CD14-positive monocyte (primary cell): ENCODE measurements at regions not wholly inside any gene's neighbourhood (a gene's known extent, or its start where the extent isn't known, plus 50 kb on each side); places are given as distances from the start of the nearest gene placed in this dataset.

Experiments
- DNase-seq, 3 donors: peaks; one replicate each; pipeline ENCODE4 v3.0.0-alpha.2; 2011 to 2022
- H2AFZ ChIP-seq: 2 replicates; pipeline ENCODE4 v1.6.0; 2012; ENCODE audit warnings: mild to moderate bottlenecking, low read depth, low read length, inconsistent platforms; ENCODE audit not compliant: insufficient read depth, poor library complexity, severe bottlenecking
- H3K27ac ChIP-seq, 2 donors: 1 replicate in 1 of 2; 2 replicates in 1 of 2; pipeline ENCODE4 v1.5.1; 2012 to 2013; ENCODE audit warnings: low read length in 2 of 2, control low read depth in 1 of 2, inconsistent platforms in 1 of 2, low read depth in 1 of 2, mild to moderate bottlenecking in 1 of 2
- H3K27me3 ChIP-seq, 2 donors: one replicate each; pipeline versions ENCODE4 v1.6.0 to v1.6.1; 2011 to 2013; ENCODE audit warnings: low read length in 2 of 2; ENCODE audit not compliant: control insufficient read depth in 2 of 2, insufficient read depth in 2 of 2
- H3K36me3 ChIP-seq, 2 donors: replicated peaks in 1 of 2; 1 replicate in 1 of 2; 2 replicates in 1 of 2; pipeline versions ENCODE4 v1.5.1 to v1.6.1; 2012 to 2013; ENCODE audit warnings: low read length in 2 of 2, control low read depth in 1 of 2, inconsistent platforms in 1 of 2, mild to moderate bottlenecking in 1 of 2; ENCODE audit not compliant: insufficient read depth in 2 of 2, control insufficient read depth in 1 of 2
- H3K4me1 ChIP-seq, 2 donors: 1 replicate in 1 of 2; 2 replicates in 1 of 2; pipeline versions ENCODE4 v1.5.1 to v1.6.1; 2012 to 2013; ENCODE audit warnings: low read length in 2 of 2, control low read depth in 1 of 2, inconsistent platforms in 1 of 2, mild to moderate bottlenecking in 1 of 2, moderate library complexity in 1 of 2; ENCODE audit not compliant: insufficient read depth in 2 of 2, control insufficient read depth in 1 of 2
- H3K4me2 ChIP-seq: replicated peaks from 2 replicates; pipeline ENCODE3; 2012; ENCODE audit warnings: low read length, moderate library complexity, mild to moderate bottlenecking; ENCODE audit not compliant: poor library complexity, severe bottlenecking; ENCODE audit errors: extremely low read depth
- H3K4me3 ChIP-seq, 3 experiments: fragments of 200-600 bp in 1 of 3; sonication (generic) in 1 of 3; replicated peaks in 1 of 3; 1 replicate in 2 of 3; 2 replicates in 1 of 3; pipeline ENCODE4 v1.5.1; 2011 to 2013; ENCODE audit warnings: low read length in 3 of 3, mild to moderate bottlenecking in 3 of 3, control low read depth in 2 of 3, low read depth in 2 of 3, inconsistent platforms in 1 of 3, moderate library complexity in 1 of 3
- H3K79me2 ChIP-seq: 2 replicates; pipeline ENCODE4 v1.6.0; 2012; ENCODE audit warnings: mild to moderate bottlenecking, control low read depth, inconsistent platforms, low read length, moderate library complexity; ENCODE audit not compliant: insufficient read depth
- H3K9ac ChIP-seq: 2 replicates; pipeline ENCODE4 v1.6.0; 2017; ENCODE audit warnings: low read length, mild to moderate bottlenecking; ENCODE audit not compliant: insufficient read depth, poor library complexity, severe bottlenecking
- H3K9me3 ChIP-seq, 2 donors: replicated peaks in 1 of 2; 1 replicate in 1 of 2; 2 replicates in 1 of 2; pipeline versions ENCODE4 v1.5.1 to v1.6.1; 2012 to 2013; ENCODE audit warnings: low read length in 2 of 2, control low read depth in 1 of 2; ENCODE audit not compliant: control insufficient read depth in 1 of 2, insufficient read depth in 1 of 2
- H4K20me1 ChIP-seq: 2 replicates; pipeline ENCODE4 v1.6.0; 2012; ENCODE audit warnings: mild to moderate bottlenecking, low read length, control low read depth, moderate library complexity; ENCODE audit not compliant: insufficient read depth
- H3K27ac Mint-ChIP-seq, 7 donors: one replicate each; pipeline ENCODE4 v1.8.0; 2020; ENCODE audit warnings: mild to moderate bottlenecking in 7 of 7, mixed read lengths in 7 of 7, moderate library complexity in 6 of 7, inconsistent platforms in 2 of 7
- H3K27me3 Mint-ChIP-seq, 3 donors: one replicate each; pipeline ENCODE4 v1.8.0; 2021 to 2022; ENCODE audit warnings: low read depth in 3 of 3, mild to moderate bottlenecking in 3 of 3, mixed read lengths in 3 of 3, moderate library complexity in 3 of 3, inconsistent platforms in 1 of 3
- H3K36me3 Mint-ChIP-seq, 2 donors: one replicate each; pipeline ENCODE4 v1.8.0; 2020; ENCODE audit warnings: mixed read lengths in 2 of 2, inconsistent platforms in 1 of 2, mild to moderate bottlenecking in 1 of 2
- H3K4me1 Mint-ChIP-seq: one replicate; pipeline ENCODE4 v1.8.0; 2020; ENCODE audit warnings: mild to moderate bottlenecking, mixed read lengths
- H3K4me3 Mint-ChIP-seq, 2 donors: one replicate each; pipeline ENCODE4 v1.8.0; 2020; ENCODE audit warnings: mild to moderate bottlenecking in 2 of 2, mixed read lengths in 2 of 2, moderate library complexity in 1 of 2
- H3K9me3 Mint-ChIP-seq, 7 donors: one replicate each; pipeline ENCODE4 v1.8.0; 2020 to 2022; ENCODE audit warnings: mixed read lengths in 7 of 7, mild to moderate bottlenecking in 6 of 7, moderate library complexity in 6 of 7, inconsistent platforms in 2 of 7
- CTCF ChIP-seq: fragments of 200-600 bp; IDR thresholded peaks from one replicate; pipeline ENCODE4 v1.8.0; 2022; ENCODE audit warnings: antibody characterized with exemption, mild to moderate bottlenecking
- WGBS: methylation state at CpG from one replicate; pipeline ENCODE4 v1.1.5; 2013; ENCODE audit warnings: missing lambda C conversion rate; ENCODE audit not compliant: insufficient coverage; 5-methylcytosine and 5-hydroxymethylcytosine counted together
- intact Hi-C, 2 donors: fragments of 100-400 bp; cut with micrococcal nuclease; formaldehyde crosslinking; loops; one replicate each; pipeline versions ENCODE4 v1.15.0 to v1.15.1; 2023

DNA sequence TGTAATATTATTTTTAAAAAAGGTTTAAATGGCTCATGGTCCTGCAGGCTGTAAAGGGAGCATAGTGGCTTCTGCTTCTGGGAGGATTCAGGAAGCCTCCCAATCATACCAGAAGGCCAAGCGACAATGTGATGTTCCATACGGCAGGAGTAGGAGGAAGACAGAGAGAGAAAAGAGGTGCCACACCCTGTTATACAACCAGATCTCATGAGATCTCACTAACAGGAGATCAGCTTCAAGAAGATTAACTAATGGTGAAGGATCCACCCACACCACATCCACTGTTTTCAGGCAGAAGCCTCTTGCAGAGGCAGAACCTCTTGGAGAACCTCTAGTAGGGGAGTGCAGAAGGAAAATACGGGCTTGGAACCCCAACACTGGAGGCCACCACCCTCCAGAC, 103.9 kb upstream of the TEKT4 start:
- H3K4me2 ChIP-seq: no peak overlapping the region
- WGBS: 100% methylated on average over 1 of the region's 3 CpGs
- Mint-ChIP-seq H3K4me3 (no peak overlapping the region), H3K27ac (no peak overlapping the region), H3K9me3 (peaks cover 0 to 13% (median 2%) of the 10 kb centered on the region in 7 donors), H3K36me3 (no peaks in the 10 kb centered on the region), H3K4me1 (no peaks in the 10 kb centered on the region), H3K27me3 (peaks cover 0 to 1% (median 1%) of the 10 kb centered on the region in 3 donors)
- no peaks in the 10 kb centered on the region for H3K9me3 ChIP-seq
- H3K9ac ChIP-seq: no peak overlapping the region
- H3K4me3 ChIP-seq: no peak overlapping the region
- H3K4me1 ChIP-seq: no peaks in the 10 kb centered on the region
- H3K27me3 ChIP-seq: no peaks in the 10 kb centered on the region
- intact Hi-C loops: no loop called here
- TF ChIP-seq CTCF: no peak
- H2AFZ ChIP-seq: no peak overlapping the region
- no peaks in the 10 kb centered on the region for H3K79me2 ChIP-seq
- H3K27ac ChIP-seq: no peak overlapping the region
- H3K36me3 ChIP-seq: no peaks in the 10 kb centered on the region
- DNase-seq: no peak
- no peaks in the 10 kb centered on the region for H4K20me1 ChIP-seq

- no peaks in the 10 kb centered on the region for H3K4me1 ChIP-seq
- no peaks in the 10 kb centered on the region for H4K20me1 ChIP-seq
- no peak overlapping the region for H3K4me2 ChIP-seq
- H3K79me2 ChIP-seq: no peaks in the 10 kb centered on the region
- Mint-ChIP-seq H3K9me3 (peaks cover 0 to 10% (median 0%) of the 10 kb centered on the region in 7 donors), H3K27me3 (peaks cover 0 to 1% (median 0%) of the 10 kb centered on the region in 3 donors), H3K36me3 (no peaks in the 10 kb centered on the region), H3K27ac (no peak overlapping the region), H3K4me1 (no peaks in the 10 kb centered on the region), H3K4me3 (no peak overlapping the region)
- H3K27ac ChIP-seq: no peak overlapping the region
- no peak overlapping the region for H2AFZ ChIP-seq
- H3K4me3 ChIP-seq: no peak overlapping the region
- intact Hi-C loops: no loop called here
- no peak for TF ChIP-seq CTCF
- DNase-seq: no peak
- H3K36me3 ChIP-seq: no peaks in the 10 kb centered on the region
- H3K9ac ChIP-seq: no peak overlapping the region
- H3K27me3 ChIP-seq: no peaks in the 10 kb centered on the region
- H3K9me3 ChIP-seq: no peaks in the 10 kb centered on the region
- WGBS: 91% methylated on average over 3 of the region's 3 CpGs
Measured at GRCh38 chr2:94769733-94770132, 101.5 kb upstream of the TEKT4 start.
